K562 (cell line): ENCODE measurements at regions not wholly inside any gene's neighbourhood (a gene's known extent, or its start where the extent isn't known, plus 50 kb on each side); places are given as distances from the start of the nearest gene placed in this dataset.
A peak's percentile ranks its signal among the peaks of the same experiment; 100 is the strongest.

Source experiments
- ATAC-seq: fragments of 200-7000 bp; cut with Tn5 transposase; 3 replicates; pipeline ENCODE4 v1.9.1; 2020; ENCODE audit warnings: moderate library complexity
- BruUV-seq: library from RNA; stranded (reverse); fragments of 400-500 nt; replicated peaks from 2 replicates; lab custom pipeline; 2021; lab: Mats Ljungman, UMichigan
- CTCF ChIA-PET: fragments of 300-600 bp; formaldehyde crosslinking; extraction: SDS; loops from one replicate; lab custom pipeline; 2021; ENCODE audit warnings: low intra/inter-chr PET ratio; lab: Yijun Ruan, JAX
- POLR2A ChIA-PET: fragments of 300-600, 350-650 bp; sonication (Branson Sonifier 250); formaldehyde crosslinking; extraction: SDS; loops from one replicate; lab custom pipeline; 2021; ENCODE audit warnings: antibody characterized with exemption, inconsistent platforms; lab: Yijun Ruan, JAX
- DNase-seq, 4 experiments: peaks; one replicate each; pipeline versions ENCODE4 v3.0.0 to v3.0.0-alpha.2; 2011 to 2018; ENCODE audit warnings: low spot score in 3 of 4, mixed read lengths in 3 of 4; ENCODE audit errors: extremely low read depth in 1 of 4
- FAIRE-seq: peaks from 2 replicates; lab custom pipeline; 2011; peaks lifted over from hg19 to GRCh38; lab: Jason Lieb, UNC
- H2AFZ ChIP-seq: 2 replicates; pipeline ENCODE4 v1.6.0; 2011; ENCODE audit warnings: low read depth, low read length, control low read depth, inconsistent platforms
- H3K27ac ChIP-seq: fragments of 200-600 bp; 3 replicates; pipeline ENCODE4 v1.8.0; 2011; ENCODE audit warnings: low read depth, mild to moderate bottlenecking, control low read depth, inconsistent platforms, low read length, moderate library complexity, mixed read lengths; ENCODE audit errors: extremely low read depth
- H3K27me3 ChIP-seq, 2 experiments: fragments of 300-600 bp in 1 of 2; 2 replicates in 1 of 2; 3 replicates in 1 of 2; pipeline versions ENCODE4 v1.6.0 to v1.8.0; 2011; ENCODE audit warnings: inconsistent platforms in 2 of 2, low read length in 2 of 2, mild to moderate bottlenecking in 1 of 2, mixed read lengths in 1 of 2, moderate library complexity in 1 of 2; ENCODE audit not compliant: control insufficient read depth in 2 of 2, insufficient read depth in 2 of 2
- H3K36me3 ChIP-seq: fragments of 300-600 bp; 3 replicates; pipeline ENCODE4 v1.8.0; 2011; ENCODE audit warnings: mild to moderate bottlenecking, low read length, inconsistent platforms; ENCODE audit not compliant: control insufficient read depth, insufficient read depth
- H3K4me1 ChIP-seq, 2 experiments: fragments of 200-600 bp in 1 of 2; replicated peaks in 1 of 2; 2 replicates in 1 of 2; 3 replicates in 1 of 2; pipeline versions ENCODE4 v1.5.1 to v1.8.0; 2011; ENCODE audit warnings: inconsistent platforms in 2 of 2, low read length in 2 of 2, mild to moderate bottlenecking in 1 of 2, mixed read lengths in 1 of 2, moderate library complexity in 1 of 2; ENCODE audit not compliant: control insufficient read depth in 2 of 2, insufficient read depth in 2 of 2
- H3K4me2 ChIP-seq: 2 replicates; pipeline ENCODE4 v1.6.1; 2011; ENCODE audit warnings: low read length, control low read depth, inconsistent platforms, mixed read lengths; ENCODE audit not compliant: insufficient read depth
- H3K4me3 ChIP-seq: fragments of 200-600 bp; sonication (generic), shearing (Covaris generic); 2 replicates; pipeline ENCODE4 v1.5.1; 2016; ENCODE audit warnings: control low read depth, inconsistent platforms
- H3K79me2 ChIP-seq: fragments of 200-600 bp; 3 replicates; pipeline ENCODE4 v1.8.0; 2011; ENCODE audit warnings: low read length, inconsistent platforms; ENCODE audit not compliant: control insufficient read depth, insufficient read depth
- H3K9ac ChIP-seq, 2 experiments: 2 replicates each; pipeline versions ENCODE4 v1.6.0 to v1.6.1; 2011; ENCODE audit warnings: low read depth in 2 of 2, low read length in 2 of 2, control low read depth in 1 of 2, inconsistent platforms in 1 of 2, mild to moderate bottlenecking in 1 of 2, mixed read lengths in 1 of 2; ENCODE audit not compliant: insufficient read depth in 1 of 2
- H3K9me1 ChIP-seq: one replicate; pipeline ENCODE4 v1.6.0; 2011; ENCODE audit warnings: inconsistent platforms, mild to moderate bottlenecking, low read length, moderate library complexity; ENCODE audit not compliant: control insufficient read depth, insufficient read depth
- H3K9me3 ChIP-seq: replicated peaks from 2 replicates; pipeline ENCODE4 v1.5.1; 2011; ENCODE audit warnings: low read depth, low read length, inconsistent platforms; ENCODE audit not compliant: control insufficient read depth, insufficient read depth
- H4K20me1 ChIP-seq: replicated peaks from 2 replicates; pipeline ENCODE4 v1.6.1; 2011; ENCODE audit warnings: low read length, inconsistent platforms, mixed read lengths; ENCODE audit not compliant: control insufficient read depth, insufficient read depth
- BCOR ChIP-seq: fragments of 450-650 bp; IDR thresholded peaks from 2 replicates; pipeline ENCODE4 v1.6.1; 2016
- HDAC1 ChIP-seq, 2 experiments: fragments of 450-650 bp; IDR thresholded peaks; 2 replicates each; pipeline ENCODE4 v1.6.1; 2016 to 2017; ENCODE audit warnings: inconsistent platforms in 1 of 2, mild to moderate bottlenecking in 1 of 2, moderate library complexity in 1 of 2
- MEIS2 ChIP-seq: fragments of 450-650 bp; IDR thresholded peaks from 2 replicates; pipeline ENCODE4 v1.6.1; 2014; ENCODE audit warnings: mild to moderate bottlenecking; ENCODE audit not compliant: partially characterized antibody
- MLX ChIP-seq, 2 experiments: fragments of 450-650 bp in 1 of 2; sonication (generic) in 1 of 2; formaldehyde crosslinking; conservative IDR thresholded peaks; 2 replicates each; pipeline versions ENCODE4 v1.4.0 to v1.8.1; 2020 to 2022; ENCODE audit warnings: mild to moderate bottlenecking in 1 of 2, missing genetic modification reagents in 1 of 2
- NFE2L1 ChIP-seq: fragments of 450-650 bp; IDR thresholded peaks from 2 replicates; pipeline ENCODE4 v1.6.1; 2016; ENCODE audit warnings: missing genetic modification characterization, low read depth, mild to moderate bottlenecking, missing compliant biosample characterization, moderate library complexity, borderline replicate concordance
- POLR3G ChIP-seq: IDR thresholded peaks from 2 replicates; pipeline ENCODE4 v1.6.1; 2011; ENCODE audit not compliant: insufficient read length, insufficient replicate concordance; ENCODE audit errors: extremely low read depth
- PTTG1 ChIP-seq: fragments of 450-650 bp; IDR thresholded peaks from 2 replicates; pipeline ENCODE4 v1.6.1; 2016; ENCODE audit warnings: low read depth, mild to moderate bottlenecking, missing genetic modification characterization, missing compliant biosample characterization
- TAF15 ChIP-seq: fragments of 200-400 bp; formaldehyde crosslinking; IDR thresholded peaks from 2 replicates; pipeline ENCODE4 v1.6.1; 2017; ENCODE audit warnings: mild to moderate bottlenecking, low read depth, low read length, moderate library complexity
- ZNF347 ChIP-seq: fragments of 450-650 bp; formaldehyde crosslinking; IDR thresholded peaks from 2 replicates; pipeline ENCODE4 v1.4.0; 2020; ENCODE audit warnings: low read depth, mild to moderate bottlenecking, moderate library complexity
- ZNF507 ChIP-seq: conservative IDR thresholded peaks from 2 replicates; pipeline ENCODE4 v1.6.1; 2017; ENCODE audit warnings: missing genetic modification characterization, missing compliant biosample characterization
- ZNF75A ChIP-seq: fragments of 450-650 bp; formaldehyde crosslinking; IDR thresholded peaks from 2 replicates; pipeline ENCODE4 v1.4.0; 2020; ENCODE audit warnings: mild to moderate bottlenecking
- WGBS: fragments of 100-300 bp; shearing (Covaris generic); methylation state at CpG from one replicate; pipeline ENCODE4 v1.1.6; 2016; ENCODE audit warnings: low coverage, mixed read lengths; ENCODE audit not compliant: insufficient coverage; ENCODE audit errors: missing lambda C conversion rate; 5-methylcytosine and 5-hydroxymethylcytosine counted together
- in situ Hi-C: fragments of 300-500 bp; cut with MboI; formaldehyde crosslinking; loops from 4 replicates; pipeline ENCODE4 v1.15.0; 2018; ENCODE audit warnings: inconsistent platforms, mixed read lengths
- intact Hi-C: fragments of 100-400 bp; cut with micrococcal nuclease; formaldehyde crosslinking; loops from 2 replicates; pipeline ENCODE4 v1.14.2; 2022
- TF ChIP-seq, protein P1 (sequence below): sonication (generic); formaldehyde crosslinking; IDR thresholded peaks from 2 replicates; pipeline ENCODE4 v1.8.1; 2023; ENCODE audit warnings: mild to moderate bottlenecking, missing genetic modification reagents, moderate library complexity

- no peak overlapping the region for H3K4me2 ChIP-seq
- H3K79me2 ChIP-seq: no peaks in the 10 kb centered on the region
- H4K20me1 ChIP-seq: peaks cover 27% of the 10 kb centered on the region
- POLR2A ChIA-PET: interaction anchor here (0.5 to 1.4 kb wide), 7 partner anchors 9 to 1088 kb away, joined by 3 to 4 read pairs (median 3); no protein-coding TSS in a partner anchor
- intact Hi-C loops: no loop called here
- no peak for TF ChIP-seq ZNF507 (tag)
- 0 out of 4 replicates have a peak, but pooled peaks of 1 of the 2 experiments have one; percentile 48 for TF ChIP-seq MLX (CRISPR knock-in tag; conservative IDR thresholded peaks at IDR 0.05)
- no peak for TF ChIP-seq NFE2L1 (tag)
- no peak for TF ChIP-seq POLR3G
- TF ChIP-seq ZNF75A (CRISPR knock-in tag): no peak
- no peak for TF ChIP-seq BCOR
- TF ChIP-seq HDAC1 (IDR thresholded peaks at IDR 0.05): no peak
- TF ChIP-seq PTTG1 (tag): no peak
- TF ChIP-seq MEIS2: no peak
- no peak for TF ChIP-seq ZNF347 (CRISPR knock-in tag)
- no peak for TF ChIP-seq TAF15
- TF ChIP-seq, protein P1, sequence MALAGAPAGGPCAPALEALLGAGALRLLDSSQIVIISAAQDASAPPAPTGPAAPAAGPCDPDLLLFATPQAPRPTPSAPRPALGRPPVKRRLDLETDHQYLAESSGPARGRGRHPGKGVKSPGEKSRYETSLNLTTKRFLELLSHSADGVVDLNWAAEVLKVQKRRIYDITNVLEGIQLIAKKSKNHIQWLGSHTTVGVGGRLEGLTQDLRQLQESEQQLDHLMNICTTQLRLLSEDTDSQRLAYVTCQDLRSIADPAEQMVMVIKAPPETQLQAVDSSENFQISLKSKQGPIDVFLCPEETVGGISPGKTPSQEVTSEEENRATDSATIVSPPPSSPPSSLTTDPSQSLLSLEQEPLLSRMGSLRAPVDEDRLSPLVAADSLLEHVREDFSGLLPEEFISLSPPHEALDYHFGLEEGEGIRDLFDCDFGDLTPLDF (CRISPR knock-in tag): peak; percentile 62; the same call in 1 of the 2 replicates
- no peak for FAIRE-seq
- no peak overlapping the region for H3K4me3 ChIP-seq
- no peaks in the 10 kb centered on the region for H3K4me1 ChIP-seq
- H2AFZ ChIP-seq: no peak overlapping the region
- no peak overlapping the region; a peak in 1 of 4 replicates for H3K9ac ChIP-seq
- no peak overlapping the region for H3K27ac ChIP-seq
- in situ Hi-C loops: loop anchor here (5.0 to 25.0 kb wide), 3 partner anchors 436 to 636 kb away; partner anchors contain the start of gene IGLL1
- no peak for ATAC-seq
- CTCF ChIA-PET: interaction anchor here (0.7 kb wide), 1 partner anchor 248 kb away, joined by 4 read pairs; no protein-coding TSS in a partner anchor
- H3K36me3 ChIP-seq: no peaks in the 10 kb centered on the region
- H3K9me1 ChIP-seq: no peaks in the 10 kb centered on the region
- WGBS: under 1% methylated on average over 4 of the region's 4 CpGs
- peaks cover 12 to 38% of the 10 kb centered on the region in 2 experiments; a peak in 4 of 5 replicates for H3K27me3 ChIP-seq
- H3K9me3 ChIP-seq: no peaks in the 10 kb centered on the region
- BruUV-seq: no TSS peak
- DNase-seq: peak in 1 of 4 experiments; percentile 28
Measured at GRCh38 chr22:22951035-22951434, 63.4 kb downstream of the IGLL5 start.
